GM12873 (cell line): ENCODE measurements at regions not wholly inside any gene's neighbourhood (a gene's known extent, or its start where the extent isn't known, plus 50 kb on each side); places are given as distances from the start of the nearest gene placed in this dataset.

Source experiments
- TF ChIP-seq, protein P1 (sequence below): IDR thresholded peaks from 2 replicates; pipeline ENCODE4 v1.5.1; 2012; ENCODE audit warnings: low read depth, mild to moderate bottlenecking, moderate library complexity, low read length, control low read depth; ENCODE audit not compliant: insufficient read depth; ENCODE audit errors: missing control alignments

DNA sequence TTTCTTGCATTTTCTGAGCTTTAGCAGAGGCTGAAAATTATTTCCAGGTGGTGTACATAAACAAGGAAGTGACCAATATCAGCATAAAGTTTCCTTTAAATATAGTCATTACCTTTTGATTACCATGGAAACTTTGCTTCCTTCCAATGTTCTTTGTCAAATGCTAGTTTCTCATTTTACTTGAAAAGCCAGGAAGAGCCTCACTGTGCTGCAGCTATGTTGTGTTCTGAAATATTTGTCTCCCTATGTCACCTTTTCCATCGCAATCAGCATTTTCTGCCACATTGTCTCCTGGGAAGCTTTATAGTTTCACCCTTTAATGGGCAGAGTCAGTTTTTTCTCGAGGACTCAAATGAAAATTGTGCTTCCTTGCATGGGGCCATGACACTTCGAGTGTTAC, 496.0 kb downstream of the CDH8 start:
- TF ChIP-seq, protein P1, sequence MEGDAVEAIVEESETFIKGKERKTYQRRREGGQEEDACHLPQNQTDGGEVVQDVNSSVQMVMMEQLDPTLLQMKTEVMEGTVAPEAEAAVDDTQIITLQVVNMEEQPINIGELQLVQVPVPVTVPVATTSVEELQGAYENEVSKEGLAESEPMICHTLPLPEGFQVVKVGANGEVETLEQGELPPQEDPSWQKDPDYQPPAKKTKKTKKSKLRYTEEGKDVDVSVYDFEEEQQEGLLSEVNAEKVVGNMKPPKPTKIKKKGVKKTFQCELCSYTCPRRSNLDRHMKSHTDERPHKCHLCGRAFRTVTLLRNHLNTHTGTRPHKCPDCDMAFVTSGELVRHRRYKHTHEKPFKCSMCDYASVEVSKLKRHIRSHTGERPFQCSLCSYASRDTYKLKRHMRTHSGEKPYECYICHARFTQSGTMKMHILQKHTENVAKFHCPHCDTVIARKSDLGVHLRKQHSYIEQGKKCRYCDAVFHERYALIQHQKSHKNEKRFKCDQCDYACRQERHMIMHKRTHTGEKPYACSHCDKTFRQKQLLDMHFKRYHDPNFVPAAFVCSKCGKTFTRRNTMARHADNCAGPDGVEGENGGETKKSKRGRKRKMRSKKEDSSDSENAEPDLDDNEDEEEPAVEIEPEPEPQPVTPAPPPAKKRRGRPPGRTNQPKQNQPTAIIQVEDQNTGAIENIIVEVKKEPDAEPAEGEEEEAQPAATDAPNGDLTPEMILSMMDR: no peak

GRCh38 chr16:61530697-61531096, 505.5 kb downstream of the CDH8 start:
- TF ChIP-seq, protein P1: no peak

DNA sequence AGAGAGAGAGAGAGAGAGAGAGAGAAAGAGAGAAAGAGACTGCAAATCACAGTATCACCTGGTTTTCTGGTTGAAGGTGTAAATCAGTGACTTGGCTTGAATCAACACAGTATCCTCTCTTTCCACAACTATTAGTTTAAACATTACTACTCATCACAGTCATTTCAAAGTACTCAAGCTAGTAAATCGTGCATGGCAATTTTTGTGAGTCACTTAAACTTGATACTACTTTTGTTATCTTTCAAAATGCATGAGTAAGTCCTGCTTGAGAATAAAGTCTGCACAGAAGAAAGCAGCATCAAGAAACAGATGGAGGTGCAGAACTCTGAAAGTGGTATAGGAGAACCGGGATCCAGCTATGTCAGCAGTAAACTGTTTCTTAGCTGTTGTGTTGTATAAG, 535.4 kb downstream of the CDH8 start:
- TF ChIP-seq, protein P1: no peak

DNA sequence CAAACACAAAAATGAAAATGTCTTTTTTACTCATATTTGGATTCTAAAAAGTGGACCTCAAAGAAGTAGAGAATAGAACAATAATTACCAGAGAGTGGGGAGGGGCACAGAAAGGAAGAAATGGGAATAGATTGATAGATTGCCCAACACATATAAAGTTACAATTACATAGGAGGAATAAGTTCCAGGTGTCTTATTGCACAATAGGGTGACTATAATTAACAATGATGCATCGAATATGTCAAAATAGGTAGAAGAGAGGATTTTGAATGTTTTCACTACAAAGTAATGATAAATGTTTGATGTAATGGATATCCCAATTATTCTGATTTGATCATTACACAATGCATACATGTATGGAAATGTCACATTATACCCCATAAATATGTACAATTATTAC, 556.0 kb downstream of the CDH8 start:
- TF ChIP-seq, protein P1: no peak

- TF ChIP-seq, protein P1: no peak
Measured at GRCh38 chr16:61471737-61472136, 564.5 kb downstream of the CDH8 start.

GRCh38 chr16:61471023-61471422, 565.2 kb downstream of the CDH8 start:
- TF ChIP-seq, protein P1: no peak

DNA sequence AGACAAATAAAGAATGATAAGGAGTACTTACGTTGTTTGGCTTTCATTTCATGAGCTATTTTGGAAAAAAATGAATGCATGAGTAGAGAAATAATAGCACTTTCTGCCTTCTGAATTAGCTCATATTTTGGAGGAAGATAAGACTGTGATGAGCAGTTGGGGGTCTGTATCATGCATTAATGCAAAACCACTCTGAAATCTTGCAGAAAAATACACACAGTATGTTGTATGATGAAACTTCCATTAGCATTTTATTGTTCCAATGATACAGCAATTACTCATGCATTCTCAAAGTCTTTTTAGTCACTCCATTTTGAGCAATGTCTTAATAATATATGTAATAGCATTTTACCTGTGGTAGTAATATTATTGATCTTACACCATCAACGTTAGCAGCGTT, 571.0 kb downstream of the CDH8 start:
- TF ChIP-seq, protein P1: no peak
